ELR (cell line): ENCODE measurements at regions not wholly inside any gene's neighbourhood (a gene's known extent, or its start where the extent isn't known, plus 50 kb on each side); places are given as distances from the start of the nearest gene placed in this dataset.

Experiments
- DNase-seq: peaks from one replicate; pipeline ENCODE4 v3.0.0-alpha.2; 2015; ENCODE audit warnings: low read depth

- DNase-seq, result no peak
Measured at GRCh38 chr17:72578817-72579470, 458.1 kb downstream of the SOX9 start.

- no peak for DNase-seq
Measured at GRCh38 chr17:72579990-72580320, 459.1 kb downstream of the SOX9 start.

- no peak for DNase-seq
Measured at GRCh38 chr17:72580321-72581127, 459.7 kb downstream of the SOX9 start.

GRCh38 chr17:72587156-72587555 lies 466.3 kb downstream of the SOX9 start:
- no peak for DNase-seq

GRCh38 chr17:72587773-72588511 lies 467.1 kb downstream of the SOX9 start:
- DNase-seq, result no peak

GRCh38 chr17:72588561-72588960 lies 467.7 kb downstream of the SOX9 start:
- no peak for DNase-seq

- DNase-seq, result peak; percentile 35
Measured at GRCh38 chr17:72588961-72589360, 468.1 kb downstream of the SOX9 start.

GRCh38 chr17:72590382-72590781 lies 469.6 kb downstream of the SOX9 start:
- peak; percentile 81 for DNase-seq

GRCh38 chr17:72590882-72591281 lies 470.1 kb downstream of the SOX9 start:
- DNase-seq, result no peak

- DNase-seq, result peak; percentile 57
Measured at GRCh38 chr17:72591289-72592241, 470.7 kb downstream of the SOX9 start.

- peak; percentile 89 for DNase-seq
Measured at GRCh38 chr17:72592242-72592966, 471.6 kb downstream of the SOX9 start.

- no peak for DNase-seq
Measured at GRCh38 chr17:72592967-72593325, 472.1 kb downstream of the SOX9 start.

GRCh38 chr17:72594248-72594647 lies 473.4 kb downstream of the SOX9 start:
- no peak for DNase-seq
